Prostate gland (tissue), 2 donors: ENCODE measurements at regions not wholly inside any gene's neighbourhood (a gene's known extent, or its start where the extent isn't known, plus 50 kb on each side); places are given as distances from the start of the nearest gene placed in this dataset.

Experiments
- POLR2A ChIP-seq: fragments of 450-650 bp; IDR thresholded peaks from one replicate; pipeline ENCODE4 v1.6.1; 2016; ENCODE audit warnings: antibody characterized with exemption, mild to moderate bottlenecking
- POLR2AphosphoS5 ChIP-seq: sonication (generic); formaldehyde crosslinking; IDR thresholded peaks from one replicate; pipeline ENCODE4 v1.6.1; 2017; ENCODE audit warnings: antibody characterized with exemption
- TF ChIP-seq, protein P1 (sequence below), 4 experiments: fragments of 200-600 bp in 2 of 4; fragments of 450-650 bp in 2 of 4; sonication (generic) in 2 of 4; IDR thresholded peaks; 1 replicate in 3 of 4; 2 replicates in 1 of 4; pipeline ENCODE4 v1.5.1; 2016 to 2019; ENCODE audit warnings: antibody characterized with exemption in 4 of 4, mild to moderate bottlenecking in 2 of 4, moderate library complexity in 2 of 4

DNA sequence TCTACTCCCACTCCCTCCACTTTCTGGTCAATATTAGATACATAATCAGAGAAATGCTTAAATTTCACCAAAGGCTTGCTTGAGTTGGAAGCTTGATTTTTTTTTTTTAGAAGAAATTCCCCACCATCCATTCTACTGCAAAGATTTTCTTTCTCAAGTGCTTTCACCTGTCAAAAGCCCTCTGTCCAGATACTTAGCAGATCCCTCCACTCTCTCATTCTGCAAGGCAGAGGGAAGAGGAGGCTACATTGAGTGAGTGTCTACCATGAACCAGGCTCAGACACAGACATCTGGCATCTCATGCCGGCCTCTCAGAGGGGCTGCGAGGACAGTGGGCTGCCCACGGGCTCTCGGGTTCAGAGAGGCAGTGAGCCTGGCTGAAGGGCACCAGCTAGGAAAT lies 127.6 kb upstream of the GSC start:
- TF ChIP-seq, protein P1, sequence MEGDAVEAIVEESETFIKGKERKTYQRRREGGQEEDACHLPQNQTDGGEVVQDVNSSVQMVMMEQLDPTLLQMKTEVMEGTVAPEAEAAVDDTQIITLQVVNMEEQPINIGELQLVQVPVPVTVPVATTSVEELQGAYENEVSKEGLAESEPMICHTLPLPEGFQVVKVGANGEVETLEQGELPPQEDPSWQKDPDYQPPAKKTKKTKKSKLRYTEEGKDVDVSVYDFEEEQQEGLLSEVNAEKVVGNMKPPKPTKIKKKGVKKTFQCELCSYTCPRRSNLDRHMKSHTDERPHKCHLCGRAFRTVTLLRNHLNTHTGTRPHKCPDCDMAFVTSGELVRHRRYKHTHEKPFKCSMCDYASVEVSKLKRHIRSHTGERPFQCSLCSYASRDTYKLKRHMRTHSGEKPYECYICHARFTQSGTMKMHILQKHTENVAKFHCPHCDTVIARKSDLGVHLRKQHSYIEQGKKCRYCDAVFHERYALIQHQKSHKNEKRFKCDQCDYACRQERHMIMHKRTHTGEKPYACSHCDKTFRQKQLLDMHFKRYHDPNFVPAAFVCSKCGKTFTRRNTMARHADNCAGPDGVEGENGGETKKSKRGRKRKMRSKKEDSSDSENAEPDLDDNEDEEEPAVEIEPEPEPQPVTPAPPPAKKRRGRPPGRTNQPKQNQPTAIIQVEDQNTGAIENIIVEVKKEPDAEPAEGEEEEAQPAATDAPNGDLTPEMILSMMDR (IDR thresholded peaks at IDR 0.05) = no peak
- TF ChIP-seq POLR2A = no peak
- TF ChIP-seq POLR2AphosphoS5 = no peak
